Pancreas (tissue), 10 donors: ENCODE measurements at regions not wholly inside any gene's neighbourhood (a gene's known extent, or its start where the extent isn't known, plus 50 kb on each side); places are given as distances from the start of the nearest gene placed in this dataset.

Source experiments
- ATAC-seq, 4 donors: fragments of 200-7000 bp; cut with Tn5 transposase; one replicate each; pipeline versions ENCODE4 v1.8.0 to v1.9.1; 2020; ENCODE audit warnings: mild to moderate bottlenecking in 4 of 4, moderate library complexity in 4 of 4
- DNase-seq, 6 donors: peaks; one replicate each; pipeline ENCODE4 v3.0.0-alpha.2; 2020
- FAIRE-seq: peaks from 2 replicates; lab custom pipeline; 2012; peaks lifted over from hg19 to GRCh38; lab: Jason Lieb, UNC
- H3K27ac ChIP-seq, 4 donors: fragments of 200-600 bp; sonication (generic); 1 replicate in 3 of 4; 2 replicates in 1 of 4; pipeline versions ENCODE4 v1.5.0 to v1.8.0; 2020
- H3K27me3 ChIP-seq, 4 donors: fragments of 200-600 bp; one replicate each; pipeline ENCODE4 v1.8.0; 2021
- H3K36me3 ChIP-seq, 3 donors: fragments of 200-600 bp; sonication (generic) in 1 of 3; one replicate each; pipeline versions ENCODE4 v1.5.0 to v1.8.0; 2020 to 2021
- H3K4me1 ChIP-seq, 3 donors: fragments of 200-600 bp; one replicate each; pipeline ENCODE4 v1.8.0; 2021
- H3K4me3 ChIP-seq, 4 donors: fragments of 200-600 bp; sonication (generic) in 2 of 4; one replicate each; pipeline versions ENCODE4 v1.5.0 to v1.8.0; 2020 to 2021
- H3K9me3 ChIP-seq, 4 donors: fragments of 200-600 bp; one replicate each; pipeline ENCODE4 v1.8.0; 2021
- CTCF ChIP-seq, 4 donors: fragments of 200-600 bp; sonication (generic) in 3 of 4; IDR thresholded peaks; one replicate each; pipeline versions ENCODE4 v1.5.0 to v1.8.0; 2021; ENCODE audit warnings: antibody characterized with exemption in 4 of 4
- WGBS, 2 donors: extraction: QIAGEN DNeasy Blood & Tissue Kit; methylation state at CpG; one replicate each; pipeline ENCODE4 v1.1.7; 2013; 5-methylcytosine and 5-hydroxymethylcytosine counted together
- intact Hi-C, 3 donors: fragments of 100-400 bp; cut with DNase I; formaldehyde crosslinking; loops; one replicate each; pipeline versions ENCODE4 v1.11.1 to v1.14.2; 2022
- donor health status: healthy with polysubstance abuse.
- donor health status: DM: no; HTN: no; CAD: no; lungs with moderate emphysema.
- donor health status: DM: no; HTN: no; CAD: no.
- donor health status: control.
- donor health status: control.
- donor health status: Bipolar disorder and iron deficiency.
- donor health status: DM: yes; HTN: yes; CAD: no.
- donor health status: DM: no; HTN: no; CAD: no.
- donor health status: DM: no; HTN: no; CAD: no.
- donor health status: DM: yes; HTN: yes; CAD: no.

DNA sequence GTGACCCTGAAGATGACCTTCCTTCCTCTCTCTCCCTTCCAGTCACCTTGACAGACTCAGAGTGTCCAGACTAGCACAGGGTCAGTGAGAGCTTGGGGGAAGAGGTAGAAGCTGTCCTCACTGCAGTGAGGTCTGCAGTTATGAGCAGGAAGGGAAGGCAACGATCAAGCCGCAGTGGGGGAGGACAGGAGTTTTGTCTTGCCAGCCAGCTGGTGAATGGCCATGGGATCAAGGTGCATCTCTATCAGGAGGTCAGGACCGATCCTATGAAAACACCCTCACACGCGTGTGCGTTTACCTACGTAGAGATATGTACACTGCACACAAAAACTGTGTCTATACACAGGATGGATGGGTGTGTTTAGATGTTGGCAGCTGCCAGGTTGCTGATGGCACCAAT is 83.2 kb downstream of the THNSL2 start:
- ATAC-seq (no peak), DNase-seq (no peak), FAIRE-seq (no peak)
- no peak for TF ChIP-seq CTCF (IDR thresholded peaks at IDR 0.05)
- H3K4me1 ChIP-seq = no peaks in the 10 kb centered on the region
- 82 to 86% methylated on average over 7 of the region's 7 CpGs for WGBS, 2 donors
- no peak overlapping the region for H3K4me3 ChIP-seq
- H3K27ac ChIP-seq = no peak overlapping the region
- H3K9me3 ChIP-seq = no peaks in the 10 kb centered on the region
- no peaks in the 10 kb centered on the region for H3K27me3 ChIP-seq
- intact Hi-C loops = no loop called here
- no peaks in the 10 kb centered on the region for H3K36me3 ChIP-seq

GRCh38 chr2:88252646-88253045 is 82.5 kb downstream of the THNSL2 start:
- no peak for DNase-seq
- no peaks in the 10 kb centered on the region for H3K27me3 ChIP-seq
- H3K9me3 ChIP-seq = no peaks in the 10 kb centered on the region
- H3K27ac ChIP-seq = no peak overlapping the region
- TF ChIP-seq CTCF (IDR thresholded peaks at IDR 0.05) = no peak
- H3K4me3 ChIP-seq = no peak overlapping the region
- no peak for FAIRE-seq
- no peaks in the 10 kb centered on the region for H3K36me3 ChIP-seq
- ATAC-seq = no peak
- intact Hi-C loops = no loop called here
- no peaks in the 10 kb centered on the region for H3K4me1 ChIP-seq
- 37 to 51% methylated on average over 4 to 5 of the region's 5 CpGs for WGBS, 2 donors

GRCh38 chr2:88252111-88252510 is 82.0 kb downstream of the THNSL2 start:
- Histone ChIP-seq H3K4me1 (no peaks in the 10 kb centered on the region), H3K4me3 (no peak overlapping the region), H3K27me3 (no peaks in the 10 kb centered on the region), H3K27ac (no peak overlapping the region), H3K9me3 (no peaks in the 10 kb centered on the region), H3K36me3 (no peaks in the 10 kb centered on the region)
- DNase-seq (no peak), FAIRE-seq (no peak), ATAC-seq (no peak)
- intact Hi-C loops = no loop called here
- no peak for TF ChIP-seq CTCF (IDR thresholded peaks at IDR 0.05)
- WGBS, 2 donors = 86 to 88% methylated on average over 3 of the region's 3 CpGs

GRCh38 chr2:88250404-88250803 is 80.3 kb downstream of the THNSL2 start:
- H3K27ac ChIP-seq = no peak overlapping the region
- TF ChIP-seq CTCF (IDR thresholded peaks at IDR 0.05) = no peak
- no peak for DNase-seq
- WGBS, 2 donors = 53 to 57% methylated on average over 4 of the region's 4 CpGs
- H3K36me3 ChIP-seq = no peaks in the 10 kb centered on the region
- H3K27me3 ChIP-seq = no peaks in the 10 kb centered on the region
- H3K4me1 ChIP-seq = no peaks in the 10 kb centered on the region
- no peak for ATAC-seq
- no peak overlapping the region for H3K4me3 ChIP-seq
- intact Hi-C loops = no loop called here
- FAIRE-seq = no peak
- no peaks in the 10 kb centered on the region for H3K9me3 ChIP-seq

- Histone ChIP-seq H3K4me3 (no peak overlapping the region), H3K4me1 (no peaks in the 10 kb centered on the region), H3K27me3 (no peaks in the 10 kb centered on the region), H3K36me3 (no peaks in the 10 kb centered on the region), H3K9me3 (no peaks in the 10 kb centered on the region), H3K27ac (no peak overlapping the region)
- ATAC-seq = no peak
- intact Hi-C loops = no loop called here
- no peak for DNase-seq
- no peak for TF ChIP-seq CTCF (IDR thresholded peaks at IDR 0.05)
- 72 to 74% methylated on average over 5 of the region's 5 CpGs for WGBS, 2 donors
- FAIRE-seq = no peak
Measured at GRCh38 chr2:88248280-88248828, 78.2 kb downstream of the THNSL2 start.
